ENCODE measurements at regions not wholly inside any gene's neighbourhood (a gene's known extent, or its start where the extent isn't known, plus 50 kb on each side); places are given as distances from the start of the nearest gene placed in this dataset.
"Not testable (repeated sequence)": the region's sequence is repeated elsewhere in the genome, so short reads cannot be mapped to it uniquely, and the experiment has no call there.

GRCh38 chr12:126042286-126042685 lies 977.1 kb downstream of the AACS start:
- H3K27me3 Mint-ChIP-seq (ENCODE audit: low read depth), result peaks cover 6% of the 10 kb centered on the region; the same call in 1 of the 2 replicates
- H3K4me1 Mint-ChIP-seq, result 0 out of 4 replicates have a peak, but pooled peaks cover 0 to 3% of the 10 kb centered on the region in 2 experiments
- Histone ChIP-seq H4K8ac (replicated peaks; ENCODE audit: insufficient read length, low read depth, low read length) (no peak overlapping the region), H3K23me2 (ENCODE audit: insufficient read length, low read depth, low read length, poor library complexity, severe bottlenecking) (no peaks in the 10 kb centered on the region), H3T11ph (ENCODE audit: low read length) (no peak overlapping the region), H3K4me1 (ENCODE audit: insufficient read depth, low read length) (no peaks in the 10 kb centered on the region), H2BK20ac (ENCODE audit: low read depth, low read length, poor library complexity, severe bottlenecking) (no peak overlapping the region), H2BK12ac (ENCODE audit: insufficient read length, low read depth, low read length) (no peak overlapping the region), H3K27ac (ENCODE audit: insufficient read length, low read depth, low read length) (no peak overlapping the region), H3K23ac (ENCODE audit: insufficient read length, low read depth, low read length) (no peak overlapping the region), H2BK120ac (ENCODE audit: low read depth, low read length, poor library complexity, severe bottlenecking) (no peak overlapping the region), H3K18ac (ENCODE audit: insufficient read length, low read depth, low read length) (no peak overlapping the region), H2AFZ (ENCODE audit: low read length) (no peak overlapping the region), H4K20me1 (ENCODE audit: control insufficient read depth, insufficient read depth, insufficient read length) (no peaks in the 10 kb centered on the region), H2BK5ac (ENCODE audit: insufficient read length, low read length) (no peak overlapping the region), H3K27me3 (ENCODE audit: insufficient read depth, low read length) (no peaks in the 10 kb centered on the region), H3K56ac (ENCODE audit: insufficient read length, low read depth, low read length) (no peak overlapping the region), H3K4ac (ENCODE audit: low read depth, low read length) (no peak overlapping the region), H4K91ac (ENCODE audit: insufficient read length, low read depth, low read length) (no peak overlapping the region), H4K5ac (ENCODE audit: insufficient read length, low read depth, low read length) (no peak overlapping the region), H3K79me1 (ENCODE audit: insufficient read depth, low read depth, low read length, poor library complexity, severe bottlenecking) (no peaks in the 10 kb centered on the region), H2BK15ac (ENCODE audit: low read depth, low read length) (no peak overlapping the region), H3K9me3 (ENCODE audit: control insufficient read depth, low read depth, low read length) (no peaks in the 10 kb centered on the region), H3K79me2 (ENCODE audit: insufficient read depth, low read length) (no peaks in the 10 kb centered on the region), H3K14ac (ENCODE audit: insufficient read depth, low read length) (no peak overlapping the region), H2AK5ac (ENCODE audit: insufficient read length, low read length) (no peak overlapping the region), H3K4me2 (ENCODE audit: insufficient read depth, insufficient read length, low read length) (no peak overlapping the region), H3K9ac (ENCODE audit: extremely low read depth, insufficient read length, low read length) (no peak overlapping the region)
- no peak for DNase-seq
- no peak overlapping the region for H3K4me3 Mint-ChIP-seq
- H3K27ac Mint-ChIP-seq, result no peak overlapping the region
- peaks cover 19 to 23% of the 10 kb centered on the region in 2 experiments for H3K9me3 Mint-ChIP-seq
- no peak for TF ChIP-seq CTCF (conservative IDR thresholded peaks at IDR 0.05)
- no CpG with 5 or more reads among the region's 5 CpGs for WGBS (ENCODE audit: extremely low coverage, insufficient read length, low lambda C conversion rate)
- peaks cover 0 to 3% (median 2%) of the 10 kb centered on the region in 3 experiments; a peak in 3 of 7 replicates for H3K36me3 Mint-ChIP-seq (ENCODE audit: insufficient read depth in 1 of 3, low read depth in 3 of 3)

- not testable (repeated sequence) for H4K91ac ChIP-seq (ENCODE audit: insufficient read length, low read depth, low read length); H3K23me2 ChIP-seq (ENCODE audit: insufficient read length, low read depth, low read length, poor library complexity, severe bottlenecking); H3K4me3 Mint-ChIP-seq; H4K8ac ChIP-seq (replicated peaks; ENCODE audit: insufficient read length, low read depth, low read length); H3K18ac ChIP-seq (ENCODE audit: insufficient read length, low read depth, low read length); H3K27ac Mint-ChIP-seq; H3K79me1 ChIP-seq (ENCODE audit: insufficient read depth, low read depth, low read length, poor library complexity, severe bottlenecking); H3T11ph ChIP-seq (ENCODE audit: low read length); H2AK5ac ChIP-seq (ENCODE audit: insufficient read length, low read length); H3K14ac ChIP-seq (ENCODE audit: insufficient read depth, low read length); H2BK12ac ChIP-seq (ENCODE audit: insufficient read length, low read depth, low read length); H3K56ac ChIP-seq (ENCODE audit: insufficient read length, low read depth, low read length); H3K27ac ChIP-seq (ENCODE audit: insufficient read length, low read depth, low read length); H3K9ac ChIP-seq (ENCODE audit: extremely low read depth, insufficient read length, low read length); H2BK5ac ChIP-seq (ENCODE audit: insufficient read length, low read length); H2AFZ ChIP-seq (ENCODE audit: low read length); H4K20me1 ChIP-seq (ENCODE audit: control insufficient read depth, insufficient read depth, insufficient read length); H4K5ac ChIP-seq (ENCODE audit: insufficient read length, low read depth, low read length); H3K4me1 ChIP-seq (ENCODE audit: insufficient read depth, low read length); H3K4me1 Mint-ChIP-seq; H3K4me2 ChIP-seq (ENCODE audit: insufficient read depth, insufficient read length, low read length); H3K27me3 Mint-ChIP-seq (ENCODE audit: low read depth); H2BK15ac ChIP-seq (ENCODE audit: low read depth, low read length); H3K36me3 Mint-ChIP-seq (ENCODE audit: insufficient read depth in 1 of 3, low read depth in 3 of 3); H2BK20ac ChIP-seq (ENCODE audit: low read depth, low read length, poor library complexity, severe bottlenecking); H3K79me2 ChIP-seq (ENCODE audit: insufficient read depth, low read length); DNase-seq; H2BK120ac ChIP-seq (ENCODE audit: low read depth, low read length, poor library complexity, severe bottlenecking); H3K4ac ChIP-seq (ENCODE audit: low read depth, low read length); H3K9me3 ChIP-seq (ENCODE audit: control insufficient read depth, low read depth, low read length); H3K27me3 ChIP-seq (ENCODE audit: insufficient read depth, low read length); H3K23ac ChIP-seq (ENCODE audit: insufficient read length, low read depth, low read length)
- H3K9me3 Mint-ChIP-seq, result peaks cover 8 to 14% of the 10 kb centered on the region in 2 experiments; a peak in 4 of 5 replicates
- no CpG with 5 or more reads among the region's 5 CpGs for WGBS (ENCODE audit: extremely low coverage, insufficient read length, low lambda C conversion rate)
These were observed 984.3 kb downstream of the AACS start for GRCh38 chr12:126049501-126049900.

Measured in H9 (cell line).